ENCODE measurements at regions not wholly inside any gene's neighbourhood (a gene's known extent, or its start where the extent isn't known, plus 50 kb on each side); places are given as distances from the start of the nearest gene placed in this dataset.

- Histone ChIP-seq H3K36me3 (ENCODE audit: control insufficient read depth in 2 of 3, insufficient read depth in 3 of 3, low read length in 3 of 3) (no peaks in the 10 kb centered on the region), H3K9me3 (ENCODE audit: control insufficient read depth in 2 of 3, insufficient read depth in 1 of 3, low read length in 3 of 3) (no peaks in the 10 kb centered on the region), H3K4me3 (ENCODE audit: low read length in 3 of 3) (no peak overlapping the region), H3K4me1 (ENCODE audit: control insufficient read depth in 2 of 3, insufficient read depth in 2 of 3, low read depth in 1 of 3, low read length in 3 of 3) (peaks cover 0 to 2% (median 0%) of the 10 kb centered on the region in 3 donors), H3K27me3 (ENCODE audit: control insufficient read depth, insufficient read depth, low read length) (no peaks in the 10 kb centered on the region), H3K9ac (ENCODE audit: low read length in 3 of 3) (no peak overlapping the region), H3K27ac (ENCODE audit: low read depth in 2 of 2, low read length in 2 of 2) (no peak overlapping the region)
- no peak for FAIRE-seq
- peak in 3 of 5 donors; percentile 21 to 93 (median 86) for DNase-seq
- intact Hi-C loops (cut with DNase I): no loop called here
- TF ChIP-seq CTCF (IDR thresholded peaks at IDR 0.05; ENCODE audit: borderline replicate concordance, extremely low read depth, insufficient read depth): no peak
Observed at GRCh38 chr4:137705171-137705783, 173.0 kb upstream of the PCDH18 start.

GRCh38 chr4:137703195-137703594, 170.9 kb upstream of the PCDH18 start:
- DNase-seq: peak in 4 of 5 donors; percentile 38 to 92 (median 62)
- H3K27ac ChIP-seq (ENCODE audit: low read depth in 2 of 2, low read length in 2 of 2): no peak overlapping the region

GRCh38 chr4:137702512-137702911, 170.2 kb upstream of the PCDH18 start:
- FAIRE-seq: no peak

More at GRCh38 chr4:137703195-137703594, 170.9 kb upstream of the PCDH18 start:
- TF ChIP-seq CTCF (IDR thresholded peaks at IDR 0.05; ENCODE audit: borderline replicate concordance, extremely low read depth, insufficient read depth): no peak
- Histone ChIP-seq H3K4me1 (ENCODE audit: control insufficient read depth in 2 of 3, insufficient read depth in 2 of 3, low read depth in 1 of 3, low read length in 3 of 3) (peaks cover 0 to 2% (median 0%) of the 10 kb centered on the region in 3 donors), H3K4me3 (ENCODE audit: low read length in 3 of 3) (no peak overlapping the region), H3K9me3 (ENCODE audit: control insufficient read depth in 2 of 3, insufficient read depth in 1 of 3, low read length in 3 of 3) (no peaks in the 10 kb centered on the region), H3K9ac (ENCODE audit: low read length in 3 of 3) (no peak overlapping the region), H3K36me3 (ENCODE audit: control insufficient read depth in 2 of 3, insufficient read depth in 3 of 3, low read length in 3 of 3) (no peaks in the 10 kb centered on the region), H3K27me3 (ENCODE audit: control insufficient read depth, insufficient read depth, low read length) (no peaks in the 10 kb centered on the region)
- no peak for FAIRE-seq
- intact Hi-C loops (cut with DNase I): no loop called here

More at GRCh38 chr4:137702512-137702911, 170.2 kb upstream of the PCDH18 start:
- TF ChIP-seq CTCF (IDR thresholded peaks at IDR 0.05; ENCODE audit: borderline replicate concordance, extremely low read depth, insufficient read depth): no peak
- intact Hi-C loops (cut with DNase I): no loop called here
- Histone ChIP-seq H3K4me1 (ENCODE audit: control insufficient read depth in 2 of 3, insufficient read depth in 2 of 3, low read depth in 1 of 3, low read length in 3 of 3) (peaks cover 0 to 2% (median 0%) of the 10 kb centered on the region in 3 donors), H3K4me3 (ENCODE audit: low read length in 3 of 3) (no peak overlapping the region), H3K27me3 (ENCODE audit: control insufficient read depth, insufficient read depth, low read length) (no peaks in the 10 kb centered on the region), H3K36me3 (ENCODE audit: control insufficient read depth in 2 of 3, insufficient read depth in 3 of 3, low read length in 3 of 3) (no peaks in the 10 kb centered on the region), H3K9me3 (ENCODE audit: control insufficient read depth in 2 of 3, insufficient read depth in 1 of 3, low read length in 3 of 3) (no peaks in the 10 kb centered on the region), H3K27ac (ENCODE audit: low read depth in 2 of 2, low read length in 2 of 2) (no peak overlapping the region), H3K9ac (ENCODE audit: low read length in 3 of 3) (no peak overlapping the region)
- no peak for DNase-seq

All from kidney (tissue), 13 donors.